ENCODE measurements at regions not wholly inside any gene's neighbourhood (a gene's known extent, or its start where the extent isn't known, plus 50 kb on each side); places are given as distances from the start of the nearest gene placed in this dataset.
"Not testable (repeated sequence)": the region's sequence is repeated elsewhere in the genome, so short reads cannot be mapped to it uniquely, and the experiment has no call there.

DNA sequence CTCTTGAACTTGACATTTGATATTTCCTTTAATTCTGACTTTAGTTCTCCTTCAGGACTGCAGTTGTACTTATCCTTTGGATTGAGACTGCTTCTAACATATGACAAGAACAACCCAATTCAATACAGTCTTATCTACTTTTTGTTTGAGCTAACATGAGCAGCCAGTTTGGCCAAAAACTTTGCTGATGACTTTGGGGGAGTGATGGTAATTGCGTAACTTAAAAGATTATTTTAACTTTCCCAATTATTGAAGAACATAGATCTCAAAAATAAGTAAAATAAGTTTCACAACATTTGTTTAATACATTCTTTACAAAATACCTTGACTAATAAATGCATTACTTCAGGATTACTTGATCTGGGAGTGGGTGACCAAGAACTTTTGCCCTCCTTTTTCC is 1311.1 kb upstream of the NRXN1 start:
- DNase-seq = no peak

- DNase-seq = no peak
Observed at GRCh38 chr2:52342458-52342857, 1310.5 kb upstream of the NRXN1 start.

GRCh38 chr2:52341732-52342131 is 1309.8 kb upstream of the NRXN1 start:
- no peak for DNase-seq

DNA sequence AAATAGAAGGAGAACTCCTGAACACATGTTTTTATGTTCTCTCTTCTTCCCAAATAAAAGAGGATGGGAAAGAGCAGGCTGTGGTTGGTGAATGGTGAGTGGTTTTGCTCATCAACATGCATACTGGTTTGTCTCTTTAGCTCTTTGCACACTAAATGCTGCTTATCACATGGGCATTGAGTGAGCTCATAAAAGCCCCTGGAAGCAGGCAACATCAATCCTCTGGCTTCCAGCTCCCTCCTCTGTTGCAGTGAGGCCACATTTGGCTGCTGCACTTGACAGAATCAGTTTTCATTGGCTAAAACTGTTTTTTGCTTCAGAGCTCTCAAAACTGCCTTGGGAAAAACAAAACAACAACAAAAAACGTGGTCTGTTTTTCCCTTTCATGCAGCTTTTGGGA is 1308.2 kb upstream of the NRXN1 start:
- no peak for DNase-seq

- not testable (repeated sequence) for DNase-seq
Observed at GRCh38 chr2:52337786-52338185, 1305.9 kb upstream of the NRXN1 start.

GRCh38 chr2:52336951-52337350 is 1305.0 kb upstream of the NRXN1 start:
- no peak for DNase-seq

DNA sequence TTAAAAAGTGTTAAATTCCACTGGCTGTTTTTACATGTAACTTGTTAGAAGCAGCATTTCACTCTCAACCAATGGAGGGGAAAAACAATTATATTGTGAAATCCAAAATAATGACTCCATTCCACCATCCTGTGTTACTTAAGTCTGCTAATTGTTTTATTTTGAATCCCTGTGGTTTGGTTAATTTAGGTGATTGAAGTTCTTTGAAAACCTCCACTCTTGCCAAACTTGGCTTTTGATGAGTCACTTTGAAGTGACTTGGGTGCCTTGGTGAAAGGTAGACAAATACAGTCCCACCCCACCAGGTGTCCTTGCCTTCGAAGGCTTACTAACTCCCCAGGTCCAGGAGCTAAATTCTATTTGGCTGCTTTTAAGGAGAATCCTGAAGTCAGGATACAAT is 1303.8 kb upstream of the NRXN1 start:
- no peak for DNase-seq

DNA sequence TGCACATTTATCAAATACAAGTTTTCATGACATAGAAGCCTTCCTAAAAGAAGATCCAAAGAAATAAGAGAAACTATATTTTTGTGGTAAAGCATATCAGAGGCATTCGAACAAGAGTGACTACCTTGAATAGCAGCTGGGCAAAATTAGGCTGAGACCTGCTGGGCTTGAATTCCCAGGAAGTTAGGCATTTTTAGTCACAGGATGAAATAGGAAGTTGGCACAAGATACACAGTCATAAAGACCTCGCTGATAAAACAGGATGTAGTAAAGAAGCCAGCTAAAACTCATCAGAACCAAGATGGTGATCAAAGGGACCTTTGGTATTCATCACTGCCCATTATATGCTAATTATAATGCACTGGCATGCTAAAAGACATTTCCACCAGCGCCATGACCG is 1302.3 kb upstream of the NRXN1 start:
- DNase-seq = no peak

DNA sequence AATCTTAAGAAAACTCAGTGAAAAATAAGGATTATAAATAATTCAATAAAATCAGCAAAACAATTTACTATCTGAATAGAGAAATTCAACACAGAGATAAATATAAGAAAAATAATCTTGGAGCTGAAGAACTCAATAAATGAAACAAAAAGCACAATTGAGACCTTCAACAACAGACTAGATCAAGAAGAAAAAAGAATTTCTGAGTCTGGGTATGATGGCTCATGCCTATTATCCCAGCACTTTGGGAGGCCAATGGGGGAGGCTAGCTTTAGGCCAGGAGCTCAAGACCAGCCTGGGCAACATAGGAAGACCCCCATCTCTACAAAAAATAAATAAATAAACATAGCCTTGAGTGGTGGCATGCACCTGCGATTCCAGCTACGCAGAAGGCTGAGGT is 1295.7 kb upstream of the NRXN1 start:
- no peak for DNase-seq

GRCh38 chr2:52314231-52314630 is 1282.3 kb upstream of the NRXN1 start:
- no peak for DNase-seq

DNA sequence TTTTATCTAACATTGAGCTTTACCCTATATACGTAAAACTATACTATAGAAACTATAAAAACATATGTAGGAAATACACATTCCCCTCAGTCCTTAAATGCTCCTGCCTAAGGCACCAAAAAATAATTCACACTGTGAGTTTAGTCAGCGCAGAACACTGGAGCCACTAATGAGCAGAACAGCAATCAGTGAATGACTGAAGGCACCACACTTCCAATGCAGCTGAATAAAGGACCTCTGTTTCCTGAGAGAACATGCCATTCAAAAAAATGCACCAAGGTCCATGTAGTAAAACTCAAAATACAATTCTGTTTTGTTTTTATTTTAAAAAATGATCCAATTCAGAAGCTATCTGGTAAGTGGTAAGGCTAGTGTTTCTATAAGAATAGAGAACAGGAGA is 1280.6 kb upstream of the NRXN1 start:
- DNase-seq = peak in 1 of 2 donors; percentile 4

DNA sequence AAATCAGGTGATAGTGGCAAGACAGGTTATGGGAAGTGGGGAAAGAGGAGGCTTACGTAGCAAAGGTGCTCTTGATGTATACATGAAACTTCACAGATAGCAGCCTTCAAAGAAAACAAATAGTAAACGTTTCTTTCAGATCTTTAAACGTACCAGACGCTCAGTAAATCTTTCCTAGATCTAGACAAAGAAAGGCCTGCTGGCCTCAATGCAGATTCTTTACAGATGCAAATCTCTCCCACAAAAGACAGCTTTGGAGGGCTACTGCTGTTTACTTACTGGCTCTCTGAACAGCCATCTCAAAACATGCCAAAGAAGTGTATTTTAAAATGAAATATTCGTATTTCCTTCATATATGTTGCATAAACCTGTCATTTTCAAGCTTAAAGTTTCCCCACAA is 1279.9 kb upstream of the NRXN1 start:
- DNase-seq = no peak

DNA sequence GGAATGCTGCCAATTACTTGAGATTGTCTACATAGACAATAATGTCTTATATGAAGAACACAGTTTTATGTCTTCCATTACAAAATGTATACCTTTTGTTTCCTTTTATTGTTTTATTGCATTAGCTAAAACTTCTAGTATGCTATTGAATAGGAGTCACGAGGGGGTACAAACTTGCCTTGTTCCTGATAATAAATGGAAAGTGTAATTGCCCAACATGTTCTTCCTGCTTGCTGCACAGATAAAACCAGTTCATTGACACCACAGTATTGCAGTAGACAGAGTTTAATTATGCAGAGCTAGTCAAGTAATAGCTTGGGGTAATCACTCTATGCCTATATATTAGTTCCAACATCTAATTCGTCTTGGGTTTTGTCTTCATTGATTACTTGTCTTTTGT is 1276.2 kb upstream of the NRXN1 start:
- no peak for DNase-seq

- no peak for DNase-seq
Observed at GRCh38 chr2:52294628-52295027, 1262.7 kb upstream of the NRXN1 start.

- no peak for DNase-seq
Observed at GRCh38 chr2:52292801-52293200, 1260.9 kb upstream of the NRXN1 start.

DNA sequence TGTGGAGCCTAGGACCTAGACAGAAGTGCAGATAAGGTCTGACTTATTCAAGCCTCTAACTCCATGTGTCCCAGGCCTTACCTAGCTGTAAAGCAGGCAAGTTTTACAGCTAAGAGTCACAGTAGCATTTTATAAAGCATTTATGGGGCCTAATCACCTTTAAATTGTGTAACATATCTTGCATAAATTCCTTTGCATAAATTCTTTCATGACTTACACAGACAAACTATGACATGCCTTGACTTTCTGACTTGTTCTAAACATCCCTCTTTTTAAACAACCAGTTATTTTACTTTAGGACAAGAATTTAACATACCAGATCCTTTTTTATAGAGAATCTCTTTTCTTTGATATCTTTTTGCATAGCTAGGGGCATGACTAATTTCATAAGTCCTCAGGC is 1257.8 kb upstream of the NRXN1 start:
- no peak for DNase-seq

- no peak for DNase-seq
Observed at GRCh38 chr2:52288596-52288995, 1256.7 kb upstream of the NRXN1 start.

DNA sequence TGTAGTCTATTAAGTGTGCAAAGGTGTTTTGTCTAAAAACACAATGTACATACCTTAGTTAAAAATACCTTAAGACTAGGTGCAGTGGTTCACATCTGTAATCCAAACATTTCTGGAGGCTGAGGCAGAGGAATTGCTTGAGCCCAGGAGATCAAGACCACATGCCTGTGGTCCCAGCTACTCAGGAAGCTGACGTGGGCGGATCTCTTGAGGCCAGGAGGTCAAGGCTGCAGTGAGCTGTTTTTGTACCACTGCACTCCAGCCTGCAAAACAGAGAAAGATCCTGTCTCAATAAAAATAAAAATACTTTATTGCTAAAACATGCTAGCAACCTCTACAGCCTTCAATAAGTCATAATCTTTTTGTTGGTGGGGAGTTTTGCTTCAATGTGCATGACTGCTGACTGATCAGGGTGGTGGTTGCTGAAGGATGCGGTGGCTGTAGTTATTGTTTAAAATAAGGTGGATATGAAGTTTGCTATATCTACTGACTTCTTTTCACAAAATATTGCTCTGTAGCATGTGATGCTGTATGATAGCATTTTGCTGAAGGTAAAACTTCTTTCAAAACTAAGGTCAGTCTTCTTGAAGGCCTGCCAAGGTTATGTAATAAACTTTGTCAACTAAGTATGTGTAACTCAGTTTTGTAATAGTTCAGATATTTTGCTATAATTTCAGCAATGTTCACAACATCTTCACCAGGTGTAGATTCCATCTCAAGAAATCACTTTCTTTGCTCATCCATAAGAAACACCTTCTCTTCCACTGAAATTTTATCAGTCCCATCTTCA is 1238.0 kb upstream of the NRXN1 start:
- DNase-seq = no peak

GRCh38 chr2:52264911-52265310 is 1233.0 kb upstream of the NRXN1 start:
- no peak for DNase-seq

DNA sequence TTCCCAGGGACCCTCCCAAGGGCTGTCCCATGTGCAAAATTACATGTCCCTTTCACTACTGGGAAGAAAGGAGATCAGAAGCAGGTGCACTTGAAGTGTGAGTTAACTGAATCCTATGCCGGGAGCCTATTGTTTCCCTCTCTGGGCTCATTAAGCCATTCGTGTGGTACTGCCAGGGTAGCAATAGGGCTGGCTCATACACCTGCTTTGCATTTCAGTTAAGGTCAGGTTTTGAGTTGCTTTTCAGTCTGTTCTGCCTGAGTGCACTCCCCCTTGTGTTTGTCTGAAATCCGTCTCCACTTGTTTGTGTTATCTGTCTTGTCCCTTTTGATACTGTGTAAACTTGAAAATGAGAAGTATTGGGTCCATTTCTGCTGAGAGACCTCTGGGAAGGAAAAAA is 1232.6 kb upstream of the NRXN1 start:
- DNase-seq = no peak

DNA sequence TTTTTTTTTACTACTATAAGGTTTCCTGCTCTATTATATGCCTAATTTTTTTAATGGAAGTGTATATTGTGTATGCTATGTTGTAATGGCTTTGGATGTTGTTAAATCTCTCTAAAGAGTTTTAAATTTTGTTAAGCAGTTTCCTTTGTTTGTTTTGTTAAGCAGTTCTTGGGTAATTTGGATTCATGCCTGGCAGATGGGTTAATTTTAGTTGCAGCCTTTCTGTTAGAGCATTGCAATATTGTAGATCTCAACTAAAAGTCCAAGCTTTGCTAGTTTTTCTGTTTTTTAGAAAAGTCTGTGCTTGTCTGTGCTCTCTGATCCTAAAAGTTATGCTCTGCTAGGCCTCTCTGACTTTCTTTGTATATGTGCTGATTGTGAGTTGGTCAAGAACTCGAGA is 1229.0 kb upstream of the NRXN1 start:
- no peak for DNase-seq

- not testable (repeated sequence) for DNase-seq
Observed at GRCh38 chr2:52258967-52259366, 1227.0 kb upstream of the NRXN1 start.

- no peak for DNase-seq
Observed at GRCh38 chr2:52258038-52258437, 1226.1 kb upstream of the NRXN1 start.

- no peak for DNase-seq
Observed at GRCh38 chr2:52253416-52253980, 1221.6 kb upstream of the NRXN1 start.

GRCh38 chr2:52238782-52239181 is 1206.8 kb upstream of the NRXN1 start:
- DNase-seq = no peak
